ENCODE measurements at regions not wholly inside any gene's neighbourhood (a gene's known extent, or its start where the extent isn't known, plus 50 kb on each side); places are given as distances from the start of the nearest gene placed in this dataset.
A peak's percentile ranks its signal among the peaks of the same experiment; 100 is the strongest.

GRCh38 chr5:92320446-92320845, 937.3 kb upstream of the ARRDC3 start (continued):
- TF ChIP-seq, protein P1, sequence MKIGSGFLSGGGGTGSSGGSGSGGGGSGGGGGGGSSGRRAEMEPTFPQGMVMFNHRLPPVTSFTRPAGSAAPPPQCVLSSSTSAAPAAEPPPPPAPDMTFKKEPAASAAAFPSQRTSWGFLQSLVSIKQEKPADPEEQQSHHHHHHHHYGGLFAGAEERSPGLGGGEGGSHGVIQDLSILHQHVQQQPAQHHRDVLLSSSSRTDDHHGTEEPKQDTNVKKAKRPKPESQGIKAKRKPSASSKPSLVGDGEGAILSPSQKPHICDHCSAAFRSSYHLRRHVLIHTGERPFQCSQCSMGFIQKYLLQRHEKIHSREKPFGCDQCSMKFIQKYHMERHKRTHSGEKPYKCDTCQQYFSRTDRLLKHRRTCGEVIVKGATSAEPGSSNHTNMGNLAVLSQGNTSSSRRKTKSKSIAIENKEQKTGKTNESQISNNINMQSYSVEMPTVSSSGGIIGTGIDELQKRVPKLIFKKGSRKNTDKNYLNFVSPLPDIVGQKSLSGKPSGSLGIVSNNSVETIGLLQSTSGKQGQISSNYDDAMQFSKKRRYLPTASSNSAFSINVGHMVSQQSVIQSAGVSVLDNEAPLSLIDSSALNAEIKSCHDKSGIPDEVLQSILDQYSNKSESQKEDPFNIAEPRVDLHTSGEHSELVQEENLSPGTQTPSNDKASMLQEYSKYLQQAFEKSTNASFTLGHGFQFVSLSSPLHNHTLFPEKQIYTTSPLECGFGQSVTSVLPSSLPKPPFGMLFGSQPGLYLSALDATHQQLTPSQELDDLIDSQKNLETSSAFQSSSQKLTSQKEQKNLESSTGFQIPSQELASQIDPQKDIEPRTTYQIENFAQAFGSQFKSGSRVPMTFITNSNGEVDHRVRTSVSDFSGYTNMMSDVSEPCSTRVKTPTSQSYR (CRISPR knock-in tag; IDR thresholded peaks at IDR 0.05): no peak

GRCh38 chr5:92313385-92313784, 930.3 kb upstream of the ARRDC3 start:
- CTCF ChIA-PET: no interaction called here
- TF ChIP-seq TCF7 (CRISPR knock-in tag; IDR thresholded peaks at IDR 0.05; ENCODE audit: low read depth): no peak
- TF ChIP-seq ZNF219 (CRISPR knock-in tag; IDR thresholded peaks at IDR 0.05; ENCODE audit: borderline replicate concordance): no peak
- TF ChIP-seq, protein P2, sequence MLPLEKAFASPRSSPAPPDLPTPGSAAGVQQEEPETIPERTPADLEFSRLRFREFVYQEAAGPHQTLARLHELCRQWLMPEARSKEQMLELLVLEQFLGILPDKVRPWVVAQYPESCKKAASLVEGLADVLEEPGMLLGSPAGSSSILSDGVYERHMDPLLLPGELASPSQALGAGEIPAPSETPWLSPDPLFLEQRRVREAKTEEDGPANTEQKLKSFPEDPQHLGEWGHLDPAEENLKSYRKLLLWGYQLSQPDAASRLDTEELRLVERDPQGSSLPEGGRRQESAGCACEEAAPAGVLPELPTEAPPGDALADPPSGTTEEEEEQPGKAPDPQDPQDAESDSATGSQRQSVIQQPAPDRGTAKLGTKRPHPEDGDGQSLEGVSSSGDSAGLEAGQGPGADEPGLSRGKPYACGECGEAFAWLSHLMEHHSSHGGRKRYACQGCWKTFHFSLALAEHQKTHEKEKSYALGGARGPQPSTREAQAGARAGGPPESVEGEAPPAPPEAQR (CRISPR knock-in tag; IDR thresholded peaks at IDR 0.05): no peak
- TF ChIP-seq HMGXB4 (CRISPR knock-in tag; IDR thresholded peaks at IDR 0.05): no peak
- TF ChIP-seq ZNF671 (CRISPR knock-in tag; IDR thresholded peaks at IDR 0.05): no peak
- TF ChIP-seq, protein P3, sequence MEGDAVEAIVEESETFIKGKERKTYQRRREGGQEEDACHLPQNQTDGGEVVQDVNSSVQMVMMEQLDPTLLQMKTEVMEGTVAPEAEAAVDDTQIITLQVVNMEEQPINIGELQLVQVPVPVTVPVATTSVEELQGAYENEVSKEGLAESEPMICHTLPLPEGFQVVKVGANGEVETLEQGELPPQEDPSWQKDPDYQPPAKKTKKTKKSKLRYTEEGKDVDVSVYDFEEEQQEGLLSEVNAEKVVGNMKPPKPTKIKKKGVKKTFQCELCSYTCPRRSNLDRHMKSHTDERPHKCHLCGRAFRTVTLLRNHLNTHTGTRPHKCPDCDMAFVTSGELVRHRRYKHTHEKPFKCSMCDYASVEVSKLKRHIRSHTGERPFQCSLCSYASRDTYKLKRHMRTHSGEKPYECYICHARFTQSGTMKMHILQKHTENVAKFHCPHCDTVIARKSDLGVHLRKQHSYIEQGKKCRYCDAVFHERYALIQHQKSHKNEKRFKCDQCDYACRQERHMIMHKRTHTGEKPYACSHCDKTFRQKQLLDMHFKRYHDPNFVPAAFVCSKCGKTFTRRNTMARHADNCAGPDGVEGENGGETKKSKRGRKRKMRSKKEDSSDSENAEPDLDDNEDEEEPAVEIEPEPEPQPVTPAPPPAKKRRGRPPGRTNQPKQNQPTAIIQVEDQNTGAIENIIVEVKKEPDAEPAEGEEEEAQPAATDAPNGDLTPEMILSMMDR (IDR thresholded peaks at IDR 0.05): no peak
- TF ChIP-seq, protein P4, sequence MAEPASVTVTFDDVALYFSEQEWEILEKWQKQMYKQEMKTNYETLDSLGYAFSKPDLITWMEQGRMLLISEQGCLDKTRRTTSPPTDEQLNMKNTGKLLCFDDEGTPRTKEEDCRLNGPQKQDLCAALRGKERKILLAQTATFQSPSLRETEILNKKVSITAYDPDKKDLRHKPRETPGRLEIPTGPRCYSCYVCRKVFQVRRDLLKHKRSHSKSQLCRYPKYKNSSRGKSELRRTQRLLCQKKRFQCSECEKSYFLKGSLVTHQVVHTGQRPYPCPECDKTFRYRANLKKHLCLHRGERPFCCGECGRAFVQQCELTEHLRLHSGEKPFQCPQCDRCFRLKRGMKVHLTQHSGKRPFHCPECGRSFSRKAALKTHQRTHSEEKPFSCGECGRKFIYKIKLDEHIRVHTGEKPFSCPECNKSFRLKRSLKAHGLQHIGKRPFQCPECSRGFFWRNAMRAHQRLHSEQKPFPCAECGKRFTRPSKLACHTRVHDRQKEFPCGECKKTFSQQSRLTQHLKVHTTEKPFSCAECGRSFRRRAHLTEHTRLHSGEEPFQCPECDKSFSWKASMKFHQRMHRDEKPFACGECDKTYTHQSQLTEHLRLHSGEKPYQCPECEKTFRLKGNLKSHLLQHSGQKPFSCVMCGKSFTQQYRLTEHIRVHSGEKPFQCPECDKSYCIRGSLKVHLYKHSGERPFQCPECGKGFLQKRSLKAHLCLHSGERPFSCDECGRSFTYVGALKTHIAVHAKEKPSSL (CRISPR knock-in tag; conservative IDR thresholded peaks at IDR 0.05): no peak
- TF ChIP-seq ETV6 (CRISPR knock-in tag; IDR thresholded peaks at IDR 0.05): no peak
- TF ChIP-seq, protein P5, sequence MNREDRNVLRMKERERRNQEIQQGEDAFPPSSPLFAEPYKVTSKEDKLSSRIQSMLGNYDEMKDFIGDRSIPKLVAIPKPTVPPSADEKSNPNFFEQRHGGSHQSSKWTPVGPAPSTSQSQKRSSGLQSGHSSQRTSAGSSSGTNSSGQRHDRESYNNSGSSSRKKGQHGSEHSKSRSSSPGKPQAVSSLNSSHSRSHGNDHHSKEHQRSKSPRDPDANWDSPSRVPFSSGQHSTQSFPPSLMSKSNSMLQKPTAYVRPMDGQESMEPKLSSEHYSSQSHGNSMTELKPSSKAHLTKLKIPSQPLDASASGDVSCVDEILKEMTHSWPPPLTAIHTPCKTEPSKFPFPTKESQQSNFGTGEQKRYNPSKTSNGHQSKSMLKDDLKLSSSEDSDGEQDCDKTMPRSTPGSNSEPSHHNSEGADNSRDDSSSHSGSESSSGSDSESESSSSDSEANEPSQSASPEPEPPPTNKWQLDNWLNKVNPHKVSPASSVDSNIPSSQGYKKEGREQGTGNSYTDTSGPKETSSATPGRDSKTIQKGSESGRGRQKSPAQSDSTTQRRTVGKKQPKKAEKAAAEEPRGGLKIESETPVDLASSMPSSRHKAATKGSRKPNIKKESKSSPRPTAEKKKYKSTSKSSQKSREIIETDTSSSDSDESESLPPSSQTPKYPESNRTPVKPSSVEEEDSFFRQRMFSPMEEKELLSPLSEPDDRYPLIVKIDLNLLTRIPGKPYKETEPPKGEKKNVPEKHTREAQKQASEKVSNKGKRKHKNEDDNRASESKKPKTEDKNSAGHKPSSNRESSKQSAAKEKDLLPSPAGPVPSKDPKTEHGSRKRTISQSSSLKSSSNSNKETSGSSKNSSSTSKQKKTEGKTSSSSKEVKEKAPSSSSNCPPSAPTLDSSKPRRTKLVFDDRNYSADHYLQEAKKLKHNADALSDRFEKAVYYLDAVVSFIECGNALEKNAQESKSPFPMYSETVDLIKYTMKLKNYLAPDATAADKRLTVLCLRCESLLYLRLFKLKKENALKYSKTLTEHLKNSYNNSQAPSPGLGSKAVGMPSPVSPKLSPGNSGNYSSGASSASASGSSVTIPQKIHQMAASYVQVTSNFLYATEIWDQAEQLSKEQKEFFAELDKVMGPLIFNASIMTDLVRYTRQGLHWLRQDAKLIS (CRISPR knock-in tag; IDR thresholded peaks at IDR 0.05; ENCODE audit: borderline replicate concordance): no peak
- no peak for TF ChIP-seq JAZF1 (CRISPR knock-in tag; IDR thresholded peaks at IDR 0.05)
- TF ChIP-seq, protein P6, sequence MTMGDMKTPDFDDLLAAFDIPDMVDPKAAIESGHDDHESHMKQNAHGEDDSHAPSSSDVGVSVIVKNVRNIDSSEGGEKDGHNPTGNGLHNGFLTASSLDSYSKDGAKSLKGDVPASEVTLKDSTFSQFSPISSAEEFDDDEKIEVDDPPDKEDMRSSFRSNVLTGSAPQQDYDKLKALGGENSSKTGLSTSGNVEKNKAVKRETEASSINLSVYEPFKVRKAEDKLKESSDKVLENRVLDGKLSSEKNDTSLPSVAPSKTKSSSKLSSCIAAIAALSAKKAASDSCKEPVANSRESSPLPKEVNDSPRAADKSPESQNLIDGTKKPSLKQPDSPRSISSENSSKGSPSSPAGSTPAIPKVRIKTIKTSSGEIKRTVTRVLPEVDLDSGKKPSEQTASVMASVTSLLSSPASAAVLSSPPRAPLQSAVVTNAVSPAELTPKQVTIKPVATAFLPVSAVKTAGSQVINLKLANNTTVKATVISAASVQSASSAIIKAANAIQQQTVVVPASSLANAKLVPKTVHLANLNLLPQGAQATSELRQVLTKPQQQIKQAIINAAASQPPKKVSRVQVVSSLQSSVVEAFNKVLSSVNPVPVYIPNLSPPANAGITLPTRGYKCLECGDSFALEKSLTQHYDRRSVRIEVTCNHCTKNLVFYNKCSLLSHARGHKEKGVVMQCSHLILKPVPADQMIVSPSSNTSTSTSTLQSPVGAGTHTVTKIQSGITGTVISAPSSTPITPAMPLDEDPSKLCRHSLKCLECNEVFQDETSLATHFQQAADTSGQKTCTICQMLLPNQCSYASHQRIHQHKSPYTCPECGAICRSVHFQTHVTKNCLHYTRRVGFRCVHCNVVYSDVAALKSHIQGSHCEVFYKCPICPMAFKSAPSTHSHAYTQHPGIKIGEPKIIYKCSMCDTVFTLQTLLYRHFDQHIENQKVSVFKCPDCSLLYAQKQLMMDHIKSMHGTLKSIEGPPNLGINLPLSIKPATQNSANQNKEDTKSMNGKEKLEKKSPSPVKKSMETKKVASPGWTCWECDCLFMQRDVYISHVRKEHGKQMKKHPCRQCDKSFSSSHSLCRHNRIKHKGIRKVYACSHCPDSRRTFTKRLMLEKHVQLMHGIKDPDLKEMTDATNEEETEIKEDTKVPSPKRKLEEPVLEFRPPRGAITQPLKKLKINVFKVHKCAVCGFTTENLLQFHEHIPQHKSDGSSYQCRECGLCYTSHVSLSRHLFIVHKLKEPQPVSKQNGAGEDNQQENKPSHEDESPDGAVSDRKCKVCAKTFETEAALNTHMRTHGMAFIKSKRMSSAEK (CRISPR knock-in tag; IDR thresholded peaks at IDR 0.05; ENCODE audit: borderline replicate concordance): no peak
- TF ChIP-seq CBFB (CRISPR knock-in tag; IDR thresholded peaks at IDR 0.05; ENCODE audit: low read depth): no peak
- TF ChIP-seq, protein P7, sequence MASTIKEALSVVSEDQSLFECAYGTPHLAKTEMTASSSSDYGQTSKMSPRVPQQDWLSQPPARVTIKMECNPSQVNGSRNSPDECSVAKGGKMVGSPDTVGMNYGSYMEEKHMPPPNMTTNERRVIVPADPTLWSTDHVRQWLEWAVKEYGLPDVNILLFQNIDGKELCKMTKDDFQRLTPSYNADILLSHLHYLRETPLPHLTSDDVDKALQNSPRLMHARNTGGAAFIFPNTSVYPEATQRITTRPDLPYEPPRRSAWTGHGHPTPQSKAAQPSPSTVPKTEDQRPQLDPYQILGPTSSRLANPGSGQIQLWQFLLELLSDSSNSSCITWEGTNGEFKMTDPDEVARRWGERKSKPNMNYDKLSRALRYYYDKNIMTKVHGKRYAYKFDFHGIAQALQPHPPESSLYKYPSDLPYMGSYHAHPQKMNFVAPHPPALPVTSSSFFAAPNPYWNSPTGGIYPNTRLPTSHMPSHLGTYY (CRISPR knock-in tag; IDR thresholded peaks at IDR 0.05): no peak
- no peak for TF ChIP-seq CREM (CRISPR knock-in tag; IDR thresholded peaks at IDR 0.05)

More at GRCh38 chr5:92313385-92313784, 930.3 kb upstream of the ARRDC3 start:
- Mint-ChIP-seq H3K4me1 (no peaks in the 10 kb centered on the region), H3K9me3 (no peaks in the 10 kb centered on the region), H3K27ac (no peak overlapping the region), H3K4me3 (no peak overlapping the region), H3K27me3 (ENCODE audit: low read depth) (no peaks in the 10 kb centered on the region), H3K36me3 (no peaks in the 10 kb centered on the region)
- peak; percentile 62; the same call in 1 of the 2 replicates for ATAC-seq
- POLR2A ChIA-PET: no interaction called here
- DNase-seq (ENCODE audit: low spot score): no peak
